SK-N-SH (cell line): ENCODE measurements at regions not wholly inside any gene's neighbourhood (a gene's known extent, or its start where the extent isn't known, plus 50 kb on each side); places are given as distances from the start of the nearest gene placed in this dataset.

ENCODE experiments used
- CTCF ChIA-PET: fragments of 300-600, 350-600 bp; formaldehyde crosslinking; extraction: SDS; loops from one replicate; lab custom pipeline; 2021; lab: Yijun Ruan, JAX
- POLR2A ChIA-PET: fragments of 350-600 bp; sonication (Branson Sonifier 250); formaldehyde crosslinking; extraction: SDS; loops from one replicate; lab custom pipeline; 2020; ENCODE audit warnings: antibody characterized with exemption, inconsistent platforms; lab: Yijun Ruan, JAX
- DNase-seq: peaks from one replicate; pipeline ENCODE4 v3.0.0; 2012
- H2AFZ ChIP-seq: fragments of 200-600 bp; sonication (generic); 2 replicates; pipeline ENCODE4 v1.8.1; 2016; ENCODE audit warnings: antibody characterized with exemption, mild to moderate bottlenecking, low read depth
- H3F3A ChIP-seq: fragments of 200-600 bp; sonication (generic); replicated peaks from 2 replicates; pipeline ENCODE3; 2016; ENCODE audit warnings: antibody characterized with exemption, mild to moderate bottlenecking; ENCODE audit not compliant: insufficient read depth
- H3K27ac ChIP-seq, 2 experiments: fragments of 200-500 bp in 1 of 2; fragments of 200-600 bp in 1 of 2; sonication (Bioruptor generic) in 1 of 2; sonication (generic), shearing (Covaris generic) in 1 of 2; 2 replicates each; pipeline versions ENCODE4 v1.5.1 to v1.6.1; 2014 to 2016; ENCODE audit warnings: low read depth in 2 of 2, inconsistent platforms in 1 of 2, low read length in 1 of 2, mild to moderate bottlenecking in 1 of 2, mixed read lengths in 1 of 2
- H3K27me3 ChIP-seq: fragments of 200-600 bp; sonication (generic), shearing (Covaris generic); 2 replicates; pipeline ENCODE4 v1.6.1; 2016; ENCODE audit warnings: mixed run types; ENCODE audit not compliant: insufficient read depth
- H3K36me3 ChIP-seq, 2 experiments: fragments of 200-500 bp in 1 of 2; fragments of 200-600 bp in 1 of 2; sonication (Bioruptor generic) in 1 of 2; sonication (generic) in 1 of 2; replicated peaks in 1 of 2; 2 replicates each; pipeline versions ENCODE3 to v1.5.1; 2014 to 2016; ENCODE audit warnings: low read length in 1 of 2, mild to moderate bottlenecking in 1 of 2; ENCODE audit not compliant: insufficient read depth in 2 of 2, control insufficient read depth in 1 of 2
- H3K4me1 ChIP-seq, 2 experiments: fragments of 200-500 bp in 1 of 2; fragments of 200-600 bp in 1 of 2; sonication (Bioruptor generic) in 1 of 2; sonication (generic), shearing (Covaris generic) in 1 of 2; 2 replicates each; pipeline versions ENCODE4 v1.5.1 to v1.6.1; 2014 to 2016; ENCODE audit warnings: low read depth in 1 of 2, low read length in 1 of 2, mixed run types in 1 of 2; ENCODE audit not compliant: insufficient read depth in 2 of 2, control insufficient read depth in 1 of 2
- H3K4me2 ChIP-seq: fragments of 200-600 bp; sonication (generic), shearing (Covaris generic); 2 replicates; pipeline ENCODE4 v1.6.1; 2017; ENCODE audit warnings: mixed run types
- H3K4me3 ChIP-seq, 2 experiments: fragments of 200-500 bp in 1 of 2; fragments of 200-600 bp in 1 of 2; sonication (Bioruptor generic) in 1 of 2; sonication (generic), shearing (Covaris generic) in 1 of 2; 2 replicates each; pipeline versions ENCODE4 v1.5.1 to v1.8.1; 2014 to 2016; ENCODE audit warnings: low read depth in 2 of 2, inconsistent platforms in 1 of 2, low read length in 1 of 2, mild to moderate bottlenecking in 1 of 2, mixed read lengths in 1 of 2, moderate library complexity in 1 of 2
- H3K79me2 ChIP-seq: fragments of 200-600 bp; sonication (generic); 2 replicates; pipeline ENCODE4 v1.8.1; 2017; ENCODE audit warnings: mild to moderate bottlenecking; ENCODE audit not compliant: insufficient read depth
- H3K9ac ChIP-seq: fragments of 200-600 bp; sonication (generic); 2 replicates; pipeline ENCODE4 v1.6.1; 2017; ENCODE audit warnings: mixed run types
- H3K9me2 ChIP-seq: fragments of 200-600 bp; sonication (generic); 2 replicates; pipeline ENCODE4 v1.6.1; 2017; ENCODE audit warnings: mixed run types
- H3K9me3 ChIP-seq: fragments of 200-600 bp; sonication (generic); 2 replicates; pipeline ENCODE4 v1.6.1; 2017; ENCODE audit warnings: mixed run types, mild to moderate bottlenecking, moderate library complexity
- H4K20me1 ChIP-seq: fragments of 200-600 bp; sonication (generic); 2 replicates; pipeline ENCODE4 v1.6.1; 2017; ENCODE audit warnings: mild to moderate bottlenecking, mixed run types; ENCODE audit not compliant: insufficient read depth
- CHD2 ChIP-seq: fragments of 150-350 bp; IDR thresholded peaks from 2 replicates; pipeline ENCODE4 v1.6.1; 2018; ENCODE audit warnings: low read length; ENCODE audit not compliant: partially characterized antibody
- CTCF ChIP-seq: fragments of 200-600 bp; sonication (generic); IDR thresholded peaks from 2 replicates; pipeline ENCODE4 v1.6.1; 2017; ENCODE audit warnings: antibody characterized with exemption, mild to moderate bottlenecking, moderate library complexity
- ELF1 ChIP-seq: IDR thresholded peaks from 2 replicates; pipeline ENCODE4 v1.4.0; 2012
- EP300 ChIP-seq, 2 experiments: IDR thresholded peaks; 2 replicates each; pipeline versions ENCODE4 v1.4.0 to v1.6.1; 2012; ENCODE audit warnings: borderline replicate concordance in 1 of 2, low read depth in 1 of 2, low read length in 1 of 2
- FOSL2 ChIP-seq: IDR thresholded peaks from 2 replicates; pipeline ENCODE4 v1.4.0; 2012; ENCODE audit warnings: low read depth, mild to moderate bottlenecking, moderate library complexity, borderline replicate concordance
- FOXJ3 ChIP-seq: sonication (generic); formaldehyde crosslinking; IDR thresholded peaks from 2 replicates; pipeline ENCODE4 v1.5.1; 2020; ENCODE audit warnings: mild to moderate bottlenecking, missing genetic modification reagents
- IRF3 ChIP-seq: fragments of 150-350 bp; IDR thresholded peaks from 2 replicates; pipeline ENCODE4 v1.6.1; 2016; ENCODE audit warnings: mild to moderate bottlenecking, low read depth, low read length
- JUND ChIP-seq: IDR thresholded peaks from 2 replicates; pipeline ENCODE4 v1.4.0; 2012
- MAX ChIP-seq: IDR thresholded peaks from 2 replicates; pipeline ENCODE4 v1.4.0; 2012; ENCODE audit warnings: low read depth
- MEF2A ChIP-seq: IDR thresholded peaks from 2 replicates; pipeline ENCODE4 v1.4.0; 2012; ENCODE audit warnings: low read depth, borderline replicate concordance
- MXI1 ChIP-seq: IDR thresholded peaks from 2 replicates; pipeline ENCODE4 v1.6.1; 2012; ENCODE audit warnings: mild to moderate bottlenecking, low read depth, low read length, improper control_type of control experiment
- POLR2AphosphoS5 ChIP-seq: IDR thresholded peaks from 2 replicates; pipeline ENCODE4 v1.6.1; 2012; ENCODE audit warnings: low read depth, low read length
- RFX5 ChIP-seq: IDR thresholded peaks from 2 replicates; pipeline ENCODE4 v1.6.1; 2012; ENCODE audit warnings: mild to moderate bottlenecking, improper control_type of control experiment, low read length
- TAF1 ChIP-seq: IDR thresholded peaks from 2 replicates; pipeline ENCODE4 v1.6.1; 2012; ENCODE audit warnings: low read depth, mild to moderate bottlenecking, low read length, moderate library complexity, borderline replicate concordance
- TCF12 ChIP-seq: IDR thresholded peaks from 2 replicates; pipeline ENCODE4 v1.4.0; 2012
- TEAD4 ChIP-seq: IDR thresholded peaks from 2 replicates; pipeline ENCODE4 v1.4.0; 2012; ENCODE audit warnings: mild to moderate bottlenecking, borderline replicate concordance; ENCODE audit not compliant: insufficient read depth
- YY1 ChIP-seq: IDR thresholded peaks from 2 replicates; pipeline ENCODE4 v1.4.0; 2012; ENCODE audit warnings: low read depth, mild to moderate bottlenecking
- WGBS: methylation state at CpG from one replicate; pipeline ENCODE4 v1.1.6; 2017; ENCODE audit warnings: low lambda C conversion rate; 5-methylcytosine and 5-hydroxymethylcytosine counted together

- H3K9me2 ChIP-seq, result no peaks in the 10 kb centered on the region
- no peaks in the 10 kb centered on the region for H4K20me1 ChIP-seq
- H3K79me2 ChIP-seq, result no peaks in the 10 kb centered on the region
- no peaks in the 10 kb centered on the region for H3K27me3 ChIP-seq
- H3K27ac ChIP-seq, result no peak overlapping the region; a peak in 1 of 4 replicates
- no peaks in the 10 kb centered on the region for H3K36me3 ChIP-seq
- DNase-seq, result no peak
- POLR2A ChIA-PET, result no interaction called here
- no peak for TF ChIP-seq CHD2
- no peak for TF ChIP-seq YY1
- no peak for TF ChIP-seq IRF3
- no peak for TF ChIP-seq TAF1
- no peak for TF ChIP-seq EP300 (IDR thresholded peaks at IDR 0.05; ENCODE audit: borderline replicate concordance in 1 of 2, low read depth in 1 of 2, low read length in 1 of 2)
- TF ChIP-seq CTCF, result no peak
- no peak for TF ChIP-seq JUND
- no peak for TF ChIP-seq MAX
- no peak for TF ChIP-seq MEF2A
- no peak for TF ChIP-seq TEAD4
- TF ChIP-seq TCF12, result no peak
- TF ChIP-seq, all 33 proteins: peak for 0
- Histone ChIP-seq H3K4me3 (no peak overlapping the region), H3K4me2 (no peak overlapping the region), H3F3A (no peaks in the 10 kb centered on the region), H3K4me1 (peaks cover 0 to 17% of the 10 kb centered on the region in 2 experiments; a peak in 1 of 4 replicates), H3K9me3 (no peaks in the 10 kb centered on the region), H2AFZ (no peak overlapping the region), H3K9ac (no peak overlapping the region)
- CTCF ChIA-PET, result no interaction called here
- 85% methylated on average over 3 of the region's 3 CpGs for WGBS
Measured at GRCh38 chr16:54397838-54398237, 111.3 kb upstream of the IRX3 start.

- WGBS, result 70% methylated on average over 10 of the region's 11 CpGs
- POLR2A ChIA-PET, result no interaction called here
- no peaks in the 10 kb centered on the region for H3K79me2 ChIP-seq
- no peaks in the 10 kb centered on the region for H4K20me1 ChIP-seq
- no peaks in the 10 kb centered on the region for H3K27me3 ChIP-seq
- no peak for DNase-seq
- H3K27ac ChIP-seq, result no peak overlapping the region; a peak in 1 of 4 replicates
- no peak overlapping the region for H3K4me2 ChIP-seq
- H3K4me3 ChIP-seq, result no peak overlapping the region
- TF ChIP-seq RFX5 (no peak), ELF1 (no peak), FOSL2 (no peak), CHD2 (no peak), FOXJ3 (CRISPR knock-in tag) (no peak), EP300 (IDR thresholded peaks at IDR 0.05; ENCODE audit: borderline replicate concordance in 1 of 2, low read depth in 1 of 2, low read length in 1 of 2) (no peak), POLR2AphosphoS5 (no peak), MXI1 (no peak)
- H3K4me1 ChIP-seq, result peaks cover 0 to 12% of the 10 kb centered on the region in 2 experiments; a peak in 1 of 4 replicates
- no peak overlapping the region for H3K9ac ChIP-seq
- H3K36me3 ChIP-seq, result no peaks in the 10 kb centered on the region
- H3K9me3 ChIP-seq, result no peaks in the 10 kb centered on the region
- CTCF ChIA-PET, result no interaction called here
- H2AFZ ChIP-seq, result no peak overlapping the region
- no peaks in the 10 kb centered on the region for H3K9me2 ChIP-seq
- no peaks in the 10 kb centered on the region for H3F3A ChIP-seq
Measured at GRCh38 chr16:54397190-54397835, 110.7 kb upstream of the IRX3 start.
